Stimulated activated CD4-positive, alpha-beta T cell treated with anti-CD3 and anti-CD28 coated beads, Interleukin-12 subunit alpha, Interleukin-12 subunit beta, amount 100 ng/mL, for 48 hours (primary cell): ENCODE measurements at regions not wholly inside any gene's neighbourhood (a gene's known extent, or its start where the extent isn't known, plus 50 kb on each side); places are given as distances from the start of the nearest gene placed in this dataset.
"Not testable (repeated sequence)": the region's sequence is repeated elsewhere in the genome, so short reads cannot be mapped to it uniquely, and the experiment has no call there.

Experiments used
- DNase-seq, 3 donors: peaks; one replicate each; pipeline ENCODE4 v3.0.0-alpha.2; 2020; ENCODE audit warnings: low read depth in 2 of 3, low spot score in 1 of 3

GRCh38 chr12:73186272-73186671 lies 914.1 kb downstream of the TRHDE start:
- no peak for DNase-seq

GRCh38 chr12:73187765-73188164 lies 915.6 kb downstream of the TRHDE start:
- DNase-seq = no peak

- DNase-seq = no peak
Measured at GRCh38 chr12:73210548-73211204, 938.5 kb downstream of the TRHDE start.

GRCh38 chr12:73220951-73221350 lies 948.8 kb downstream of the TRHDE start:
- DNase-seq = no peak

GRCh38 chr12:73221398-73221797 lies 949.2 kb downstream of the TRHDE start:
- no peak for DNase-seq

- DNase-seq = no peak
Measured at GRCh38 chr12:73221836-73222235, 949.7 kb downstream of the TRHDE start.

GRCh38 chr12:73225371-73225937 lies 953.3 kb downstream of the TRHDE start:
- no peak for DNase-seq

- no peak for DNase-seq
Measured at GRCh38 chr12:73225941-73226340, 953.8 kb downstream of the TRHDE start.

- DNase-seq = no peak
Measured at GRCh38 chr12:73226593-73226992, 954.4 kb downstream of the TRHDE start.

- not testable (repeated sequence) for DNase-seq
Measured at GRCh38 chr12:73228828-73229227, 956.7 kb downstream of the TRHDE start.

GRCh38 chr12:73235387-73235786 lies 963.2 kb downstream of the TRHDE start:
- DNase-seq = no peak

- DNase-seq = no peak
Measured at GRCh38 chr12:73240110-73240509, 967.9 kb downstream of the TRHDE start.

- no peak for DNase-seq
Measured at GRCh38 chr12:73262788-73263381, 990.7 kb downstream of the TRHDE start.

GRCh38 chr12:73266206-73266605 lies 994.0 kb downstream of the TRHDE start:
- no peak for DNase-seq

GRCh38 chr12:73274976-73275375 lies 1002.8 kb downstream of the TRHDE start:
- no peak for DNase-seq

GRCh38 chr12:73277971-73278370 lies 1005.8 kb downstream of the TRHDE start:
- DNase-seq = no peak

- no peak for DNase-seq
Measured at GRCh38 chr12:73301530-73301929, 1029.4 kb downstream of the TRHDE start.

- no peak for DNase-seq
Measured at GRCh38 chr12:73307260-73307659, 1035.1 kb downstream of the TRHDE start.

- DNase-seq = no peak
Measured at GRCh38 chr12:73308079-73308478, 1035.9 kb downstream of the TRHDE start.

GRCh38 chr12:73308747-73309146 lies 1036.6 kb downstream of the TRHDE start:
- no peak for DNase-seq

GRCh38 chr12:73321319-73321718 lies 1049.1 kb downstream of the TRHDE start:
- no peak for DNase-seq

- no peak for DNase-seq
Measured at GRCh38 chr12:73321776-73322175, 1049.6 kb downstream of the TRHDE start.
